HepG2 (cell line): ENCODE measurements at regions not wholly inside any gene's neighbourhood (a gene's known extent, or its start where the extent isn't known, plus 50 kb on each side); places are given as distances from the start of the nearest gene placed in this dataset.
A peak's percentile ranks its signal among the peaks of the same experiment; 100 is the strongest.

Source experiments
- ARID3A ChIP-seq: IDR thresholded peaks from 2 replicates; pipeline ENCODE4 v1.6.1; 2012; ENCODE audit warnings: low read depth, low read length, improper control_type of control experiment
- CHCHD3 ChIP-seq: sonication (generic); formaldehyde crosslinking; IDR thresholded peaks from 2 replicates; pipeline ENCODE4 v1.8.0; 2022; ENCODE audit warnings: mild to moderate bottlenecking, missing genetic modification reagents, moderate library complexity
- FOXO4 ChIP-seq: sonication (generic); formaldehyde crosslinking; conservative IDR thresholded peaks from 2 replicates; pipeline ENCODE4 v1.8.1; 2023; ENCODE audit warnings: missing genetic modification reagents
- FOXP4 ChIP-seq: sonication (generic); formaldehyde crosslinking; IDR thresholded peaks from 2 replicates; pipeline ENCODE4 v1.4.0; 2020; ENCODE audit warnings: missing genetic modification reagents
- HNRNPL ChIP-seq: fragments of 200-400 bp; formaldehyde crosslinking; IDR thresholded peaks from 2 replicates; pipeline ENCODE4 v1.6.1; 2017; ENCODE audit warnings: mild to moderate bottlenecking, low read depth, low read length
- KLF6 ChIP-seq: IDR thresholded peaks from 2 replicates; pipeline ENCODE4 v1.8.0; 2016; ENCODE audit warnings: missing biosample characterization, missing genetic modification reagents
- MEIS2 ChIP-seq: sonication (generic); formaldehyde crosslinking; IDR thresholded peaks from 2 replicates; pipeline ENCODE4 v1.9.0; 2021; ENCODE audit warnings: mild to moderate bottlenecking, missing genetic modification reagents
- MIER2 ChIP-seq: IDR thresholded peaks from 2 replicates; pipeline ENCODE4 v1.6.1; 2016; ENCODE audit warnings: missing biosample characterization, missing genetic modification reagents
- MXI1 ChIP-seq: IDR thresholded peaks from 3 replicates; pipeline ENCODE4 v1.6.1; 2012; ENCODE audit warnings: low read depth, low read length, inconsistent platforms, borderline replicate concordance
- NONO ChIP-seq, 2 experiments: fragments of 450-650 bp in 1 of 2; sonication (generic) in 1 of 2; formaldehyde crosslinking in 1 of 2; IDR thresholded peaks in 1 of 2; conservative IDR thresholded peaks in 1 of 2; 2 replicates each; pipeline versions ENCODE4 v1.6.1 to v1.8.0; 2017 to 2022; ENCODE audit warnings: mild to moderate bottlenecking in 1 of 2, missing genetic modification reagents in 1 of 2, moderate library complexity in 1 of 2
- NR3C1 ChIP-seq: sonication (generic); formaldehyde crosslinking; IDR thresholded peaks from 2 replicates; pipeline ENCODE4 v1.4.0; 2020; ENCODE audit warnings: missing genetic modification reagents
- PAX8 ChIP-seq: sonication (generic); formaldehyde crosslinking; IDR thresholded peaks from 2 replicates; pipeline ENCODE4 v1.8.0; 2022; ENCODE audit warnings: mild to moderate bottlenecking, missing genetic modification reagents, borderline replicate concordance
- PHF21A ChIP-seq: sonication (generic); formaldehyde crosslinking; IDR thresholded peaks from 2 replicates; pipeline ENCODE4 v1.5.0; 2020; ENCODE audit warnings: mild to moderate bottlenecking, missing genetic modification reagents
- POLR2G ChIP-seq: fragments of 200-400 bp; formaldehyde crosslinking; IDR thresholded peaks from 2 replicates; pipeline ENCODE4 v1.6.1; 2018; ENCODE audit warnings: mild to moderate bottlenecking, low read depth, low read length, moderate library complexity
- RCOR2 ChIP-seq: IDR thresholded peaks from 2 replicates; pipeline ENCODE4 v1.6.1; 2016; ENCODE audit warnings: missing biosample characterization, missing genetic modification reagents
- RXRB ChIP-seq: IDR thresholded peaks from 2 replicates; pipeline ENCODE4 v1.6.1; 2016; ENCODE audit warnings: borderline replicate concordance, missing genetic modification reagents, missing compliant biosample characterization
- SRY ChIP-seq: sonication (generic); formaldehyde crosslinking; IDR thresholded peaks from 2 replicates; pipeline ENCODE4 v1.8.0; 2022; ENCODE audit warnings: mild to moderate bottlenecking, missing genetic modification reagents
- ZBTB7A ChIP-seq: sonication (generic); formaldehyde crosslinking; IDR thresholded peaks from 2 replicates; pipeline ENCODE4 v1.8.0; 2022; ENCODE audit warnings: mild to moderate bottlenecking, missing genetic modification reagents
- ZFP37 ChIP-seq: sonication (generic); formaldehyde crosslinking; IDR thresholded peaks from 2 replicates; pipeline ENCODE4 v1.4.0; 2020; ENCODE audit warnings: missing genetic modification reagents, borderline replicate concordance
- ZMAT5 ChIP-seq: sonication (generic); formaldehyde crosslinking; IDR thresholded peaks from 2 replicates; pipeline ENCODE4 v1.5.0; 2020; ENCODE audit warnings: mild to moderate bottlenecking, low read depth, missing genetic modification reagents, borderline replicate concordance
- ZNF274 ChIP-seq: sonication (generic); formaldehyde crosslinking; IDR thresholded peaks from 2 replicates; pipeline ENCODE4 v1.5.1; 2020; ENCODE audit warnings: mild to moderate bottlenecking, missing genetic modification reagents
- ZNF329 ChIP-seq: sonication (generic); formaldehyde crosslinking; IDR thresholded peaks from 2 replicates; pipeline ENCODE4 v1.9.0; 2021; ENCODE audit warnings: low read depth, mild to moderate bottlenecking, missing genetic modification reagents
- ZNF432 ChIP-seq: sonication (generic); formaldehyde crosslinking; IDR thresholded peaks from 2 replicates; pipeline ENCODE4 v1.5.0; 2020; ENCODE audit warnings: missing genetic modification reagents, mild to moderate bottlenecking, borderline replicate concordance
- ZNF550 ChIP-seq: sonication (generic); formaldehyde crosslinking; IDR thresholded peaks from 2 replicates; pipeline ENCODE4 v1.4.0; 2020; ENCODE audit warnings: mild to moderate bottlenecking, missing genetic modification reagents, borderline replicate concordance
- ZNF589 ChIP-seq: sonication (generic); formaldehyde crosslinking; conservative IDR thresholded peaks from 2 replicates; pipeline ENCODE4 v1.8.0; 2022; ENCODE audit warnings: mild to moderate bottlenecking, moderate library complexity, missing genetic modification reagents
- ZNF737 ChIP-seq: sonication (generic); formaldehyde crosslinking; IDR thresholded peaks from 2 replicates; pipeline ENCODE4 v1.5.0; 2020; ENCODE audit warnings: missing genetic modification reagents, mild to moderate bottlenecking, borderline replicate concordance

- peak; percentile 82 for TF ChIP-seq RXRB
- TF ChIP-seq ZNF550 (CRISPR knock-in tag), result no peak
- peak; percentile 90 for TF ChIP-seq FOXP4
- 0 out of 2 replicates have a peak, but pooled peaks have one; percentile 51 for TF ChIP-seq RCOR2
- no peak for TF ChIP-seq CHCHD3 (CRISPR knock-in tag)
- TF ChIP-seq MIER2, result no peak
- TF ChIP-seq MXI1, result peak; percentile 49; the same call in 1 of the 3 replicates
- no peak for TF ChIP-seq ZNF329
- TF ChIP-seq KLF6 (CRISPR knock-in tag), result no peak
- no peak for TF ChIP-seq ZNF274 (CRISPR knock-in tag)
- no peak for TF ChIP-seq HNRNPL
- no peak for TF ChIP-seq ZMAT5 (CRISPR knock-in tag)
- no peak for TF ChIP-seq SRY
- TF ChIP-seq MEIS2 (CRISPR knock-in tag), result no peak
- no peak for TF ChIP-seq NR3C1 (CRISPR knock-in tag)
- TF ChIP-seq POLR2G, result peak; percentile 68
- no peak for TF ChIP-seq ZNF432
- no peak for TF ChIP-seq ZBTB7A (CRISPR knock-in tag)
- peak; percentile 98 for TF ChIP-seq ARID3A
- TF ChIP-seq FOXO4, result no peak
- 0 out of 2 replicates have a peak, but pooled peaks have one; percentile 28 for TF ChIP-seq PAX8 (CRISPR knock-in tag)
- 0 out of 2 replicates have a peak, but pooled peaks have one; percentile 26 for TF ChIP-seq ZFP37
- peak; percentile 86 for TF ChIP-seq PHF21A (CRISPR knock-in tag)
- TF ChIP-seq NONO (IDR thresholded peaks at IDR 0.05), result no peak
- peak; percentile 68; the same call in 1 of the 2 replicates for TF ChIP-seq NONO (CRISPR knock-in tag; conservative IDR thresholded peaks at IDR 0.05)
- 0 out of 2 replicates have a peak, but pooled peaks have one; percentile 1 for TF ChIP-seq ZNF589
- TF ChIP-seq ZNF737 (CRISPR knock-in tag), result no peak
Measured at GRCh38 chr2:8119782-8120505, 561.9 kb upstream of the ID2 start (continued).
